ENCODE measurements at regions not wholly inside any gene's neighbourhood (a gene's known extent, or its start where the extent isn't known, plus 50 kb on each side); places are given as distances from the start of the nearest gene placed in this dataset.

DNA sequence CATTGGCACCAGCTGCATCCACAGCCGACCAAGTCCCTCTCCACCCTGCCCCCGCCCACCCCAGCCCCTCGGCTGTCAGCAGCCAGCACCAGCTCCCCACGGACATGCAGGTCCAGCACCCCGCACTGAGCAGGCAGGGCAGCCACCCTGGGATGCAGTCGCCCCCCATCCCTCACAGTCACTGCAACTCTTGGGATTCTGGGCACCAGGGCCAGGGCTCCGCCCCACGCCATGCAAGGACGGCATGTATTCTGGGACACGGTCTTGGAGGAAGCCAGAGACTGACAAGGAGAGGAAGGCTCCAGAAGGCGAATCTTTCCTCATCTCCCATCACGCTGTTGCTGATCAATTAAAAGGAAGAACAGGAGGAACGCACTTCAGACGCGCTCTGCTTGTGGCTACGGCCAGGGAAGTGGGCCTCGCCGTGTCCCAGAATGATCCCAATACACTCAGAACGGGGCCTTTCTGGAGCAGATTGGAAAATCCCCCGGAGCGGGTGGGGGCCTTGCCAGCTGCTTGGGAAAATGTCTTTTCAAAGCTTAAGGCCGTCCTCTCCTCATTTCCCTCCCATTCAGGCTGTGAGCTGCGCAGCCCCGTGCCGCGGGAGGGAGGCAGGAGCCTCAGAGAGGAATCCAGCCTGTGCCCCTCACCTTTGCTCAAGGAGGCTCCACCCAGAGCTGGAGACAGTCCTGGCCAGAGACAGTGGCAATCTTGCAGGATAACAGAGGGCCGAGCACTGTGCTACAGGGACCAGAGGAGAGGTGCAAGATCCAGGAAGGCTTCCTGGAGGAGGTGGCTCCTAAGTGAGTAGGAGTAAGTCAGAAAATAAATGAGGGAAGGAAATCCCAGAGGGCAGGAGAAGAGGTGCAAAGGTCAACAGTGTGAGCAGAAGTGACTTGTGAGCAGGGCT lies 54.1 kb upstream of the DIO3 start:
- TF ChIP-seq, protein P1, sequence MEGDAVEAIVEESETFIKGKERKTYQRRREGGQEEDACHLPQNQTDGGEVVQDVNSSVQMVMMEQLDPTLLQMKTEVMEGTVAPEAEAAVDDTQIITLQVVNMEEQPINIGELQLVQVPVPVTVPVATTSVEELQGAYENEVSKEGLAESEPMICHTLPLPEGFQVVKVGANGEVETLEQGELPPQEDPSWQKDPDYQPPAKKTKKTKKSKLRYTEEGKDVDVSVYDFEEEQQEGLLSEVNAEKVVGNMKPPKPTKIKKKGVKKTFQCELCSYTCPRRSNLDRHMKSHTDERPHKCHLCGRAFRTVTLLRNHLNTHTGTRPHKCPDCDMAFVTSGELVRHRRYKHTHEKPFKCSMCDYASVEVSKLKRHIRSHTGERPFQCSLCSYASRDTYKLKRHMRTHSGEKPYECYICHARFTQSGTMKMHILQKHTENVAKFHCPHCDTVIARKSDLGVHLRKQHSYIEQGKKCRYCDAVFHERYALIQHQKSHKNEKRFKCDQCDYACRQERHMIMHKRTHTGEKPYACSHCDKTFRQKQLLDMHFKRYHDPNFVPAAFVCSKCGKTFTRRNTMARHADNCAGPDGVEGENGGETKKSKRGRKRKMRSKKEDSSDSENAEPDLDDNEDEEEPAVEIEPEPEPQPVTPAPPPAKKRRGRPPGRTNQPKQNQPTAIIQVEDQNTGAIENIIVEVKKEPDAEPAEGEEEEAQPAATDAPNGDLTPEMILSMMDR (conservative IDR thresholded peaks at IDR 0.05): no peak
- no peak for TF ChIP-seq ZFX (IDR thresholded peaks at IDR 0.05)
